OCI-LY7 (cell line): ENCODE measurements at regions not wholly inside any gene's neighbourhood (a gene's known extent, or its start where the extent isn't known, plus 50 kb on each side); places are given as distances from the start of the nearest gene placed in this dataset.

ENCODE experiments used
- EZH2phosphoT487 ChIP-seq: fragments of 200-600 bp; sonication (generic); IDR thresholded peaks from 2 replicates; pipeline ENCODE4 v1.6.1; 2018; ENCODE audit warnings: low read depth, borderline replicate concordance, mild to moderate bottlenecking, mixed run types, antibody characterized with exemption, low read length, moderate library complexity, mixed read lengths
- TF ChIP-seq, protein P1 (sequence below): fragments of 200-600 bp; sonication (generic); conservative IDR thresholded peaks from 2 replicates; pipeline ENCODE4 v1.5.1; 2014; ENCODE audit warnings: mild to moderate bottlenecking, antibody characterized with exemption, low read length, moderate library complexity, mixed read lengths

DNA sequence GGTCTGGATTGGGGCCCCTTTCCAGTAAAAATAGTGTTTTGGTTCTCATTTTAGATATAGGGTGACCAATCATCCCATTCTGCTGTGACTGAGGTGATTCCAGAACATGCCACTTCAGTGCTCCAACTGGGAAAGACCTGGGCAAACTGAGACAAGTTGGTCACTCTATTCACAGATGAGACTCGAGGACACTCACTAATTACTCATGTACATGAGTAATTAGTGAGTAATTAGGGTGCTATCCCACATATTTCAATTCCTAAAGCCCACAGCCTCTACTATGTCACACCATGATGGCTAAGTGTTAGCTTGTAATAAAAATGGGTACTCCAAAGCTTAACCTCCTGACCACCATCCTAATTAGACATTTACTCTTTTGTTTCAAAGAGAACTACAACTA, 86.0 kb downstream of the CBLN4 start:
- TF ChIP-seq, protein P1, sequence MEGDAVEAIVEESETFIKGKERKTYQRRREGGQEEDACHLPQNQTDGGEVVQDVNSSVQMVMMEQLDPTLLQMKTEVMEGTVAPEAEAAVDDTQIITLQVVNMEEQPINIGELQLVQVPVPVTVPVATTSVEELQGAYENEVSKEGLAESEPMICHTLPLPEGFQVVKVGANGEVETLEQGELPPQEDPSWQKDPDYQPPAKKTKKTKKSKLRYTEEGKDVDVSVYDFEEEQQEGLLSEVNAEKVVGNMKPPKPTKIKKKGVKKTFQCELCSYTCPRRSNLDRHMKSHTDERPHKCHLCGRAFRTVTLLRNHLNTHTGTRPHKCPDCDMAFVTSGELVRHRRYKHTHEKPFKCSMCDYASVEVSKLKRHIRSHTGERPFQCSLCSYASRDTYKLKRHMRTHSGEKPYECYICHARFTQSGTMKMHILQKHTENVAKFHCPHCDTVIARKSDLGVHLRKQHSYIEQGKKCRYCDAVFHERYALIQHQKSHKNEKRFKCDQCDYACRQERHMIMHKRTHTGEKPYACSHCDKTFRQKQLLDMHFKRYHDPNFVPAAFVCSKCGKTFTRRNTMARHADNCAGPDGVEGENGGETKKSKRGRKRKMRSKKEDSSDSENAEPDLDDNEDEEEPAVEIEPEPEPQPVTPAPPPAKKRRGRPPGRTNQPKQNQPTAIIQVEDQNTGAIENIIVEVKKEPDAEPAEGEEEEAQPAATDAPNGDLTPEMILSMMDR: no peak
- no peak for TF ChIP-seq EZH2phosphoT487
